K562 (cell line): ENCODE measurements at regions not wholly inside any gene's neighbourhood (a gene's known extent, or its start where the extent isn't known, plus 50 kb on each side); places are given as distances from the start of the nearest gene placed in this dataset.
A peak's percentile ranks its signal among the peaks of the same experiment; 100 is the strongest.

Experiments
- BCOR ChIP-seq: fragments of 450-650 bp; IDR thresholded peaks from 2 replicates; pipeline ENCODE4 v1.6.1; 2016
- BRD4 ChIP-seq: fragments of 200-600 bp; sonication (generic); IDR thresholded peaks from 2 replicates; pipeline ENCODE4 v1.6.1; 2017; ENCODE audit warnings: inconsistent platforms
- CXXC5 ChIP-seq: fragments of 250-450 bp; sonication (Bioruptor Pico); IDR thresholded peaks from 2 replicates; pipeline ENCODE4 v1.8.0; 2022; ENCODE audit warnings: inconsistent platforms, mild to moderate bottlenecking, moderate library complexity
- ERF ChIP-seq: fragments of 450-650 bp; formaldehyde crosslinking; IDR thresholded peaks from 2 replicates; pipeline ENCODE4 v1.4.0; 2020; ENCODE audit warnings: mild to moderate bottlenecking, mixed read lengths
- FOXA1 ChIP-seq: fragments of 450-650 bp; IDR thresholded peaks from 2 replicates; pipeline ENCODE4 v1.6.1; 2016; ENCODE audit warnings: mild to moderate bottlenecking, borderline replicate concordance
- GABPA ChIP-seq: fragments of 200-800 bp; sonication (Bioruptor generic); conservative IDR thresholded peaks from 2 replicates; pipeline ENCODE4 v1.6.1; 2016; ENCODE audit warnings: low read depth, missing genetic modification characterization, missing compliant biosample characterization
- JUNB ChIP-seq: fragments of 450-650 bp; formaldehyde crosslinking; conservative IDR thresholded peaks from 2 replicates; pipeline ENCODE4 v1.4.0; 2020; ENCODE audit warnings: mild to moderate bottlenecking
- KDM1A ChIP-seq, 2 experiments: fragments of 450-650 bp; IDR thresholded peaks; 2 replicates each; pipeline ENCODE4 v1.6.1; 2016; ENCODE audit warnings: mild to moderate bottlenecking in 2 of 2
- MTA3 ChIP-seq: fragments of 450-650 bp; formaldehyde crosslinking; IDR thresholded peaks from 2 replicates; pipeline ENCODE4 v1.6.1; 2017; ENCODE audit warnings: mild to moderate bottlenecking, borderline replicate concordance
- MYBL2 ChIP-seq, 2 experiments: fragments of 450-650 bp in 1 of 2; sonication (generic) in 1 of 2; formaldehyde crosslinking in 1 of 2; IDR thresholded peaks; 2 replicates each; pipeline versions ENCODE4 v1.6.1 to v1.8.1; 2017 to 2022; ENCODE audit warnings: borderline replicate concordance in 1 of 2, inconsistent platforms in 1 of 2, low read depth in 1 of 2, mild to moderate bottlenecking in 1 of 2, missing genetic modification reagents in 1 of 2, moderate library complexity in 1 of 2
- NCOA2 ChIP-seq, 2 experiments: fragments of 450-650 bp; IDR thresholded peaks; 2 replicates each; pipeline ENCODE4 v1.6.1; 2018; ENCODE audit warnings: mild to moderate bottlenecking in 2 of 2, moderate library complexity in 1 of 2; ENCODE audit not compliant: partially characterized antibody in 2 of 2
- NCOA4 ChIP-seq: fragments of 450-650 bp; IDR thresholded peaks from 2 replicates; pipeline ENCODE4 v1.6.1; 2018; ENCODE audit warnings: mild to moderate bottlenecking; ENCODE audit not compliant: partially characterized antibody
- RBM25 ChIP-seq: fragments of 200-400 bp; formaldehyde crosslinking; IDR thresholded peaks from 2 replicates; pipeline ENCODE4 v1.6.1; 2018; ENCODE audit warnings: low read length, low read depth, moderate library complexity; ENCODE audit not compliant: severe bottlenecking
- RBM34 ChIP-seq: fragments of 200-400 bp; formaldehyde crosslinking; IDR thresholded peaks from 2 replicates; pipeline ENCODE4 v1.6.1; 2018; ENCODE audit warnings: low read length, borderline replicate concordance; ENCODE audit not compliant: insufficient read depth
- SAFB ChIP-seq: fragments of 200-400 bp; formaldehyde crosslinking; IDR thresholded peaks from 2 replicates; pipeline ENCODE4 v1.6.1; 2017; ENCODE audit warnings: low read depth, low read length, borderline replicate concordance
- SOX6 ChIP-seq: fragments of 450-650 bp; IDR thresholded peaks from 2 replicates; pipeline ENCODE4 v1.6.1; 2014; ENCODE audit warnings: mild to moderate bottlenecking
- STAG1 ChIP-seq: sonication (generic); formaldehyde crosslinking; IDR thresholded peaks from 2 replicates; pipeline ENCODE4 v1.5.0; 2020; ENCODE audit warnings: missing genetic modification reagents, borderline replicate concordance
- XRCC4 ChIP-seq: IDR thresholded peaks from one replicate; pipeline ENCODE4 v1.6.1; 2011; ENCODE audit not compliant: insufficient read depth, insufficient read length; ENCODE audit errors: extremely low read depth
- ZNF12 ChIP-seq: sonication (generic); formaldehyde crosslinking; IDR thresholded peaks from 2 replicates; pipeline ENCODE4 v1.4.0; 2020; ENCODE audit warnings: mild to moderate bottlenecking, missing genetic modification reagents
- ZNF584 ChIP-seq: fragments of 200-800 bp; sonication (Bioruptor generic); IDR thresholded peaks from 2 replicates; pipeline ENCODE4 v1.6.1; 2016; ENCODE audit warnings: low read depth, mild to moderate bottlenecking, missing genetic modification characterization, missing compliant biosample characterization
- TF ChIP-seq, protein P1 (sequence below): sonication (generic); formaldehyde crosslinking; IDR thresholded peaks from 2 replicates; pipeline ENCODE4 v1.8.0; 2022; ENCODE audit warnings: mild to moderate bottlenecking, missing genetic modification reagents, borderline replicate concordance

DNA sequence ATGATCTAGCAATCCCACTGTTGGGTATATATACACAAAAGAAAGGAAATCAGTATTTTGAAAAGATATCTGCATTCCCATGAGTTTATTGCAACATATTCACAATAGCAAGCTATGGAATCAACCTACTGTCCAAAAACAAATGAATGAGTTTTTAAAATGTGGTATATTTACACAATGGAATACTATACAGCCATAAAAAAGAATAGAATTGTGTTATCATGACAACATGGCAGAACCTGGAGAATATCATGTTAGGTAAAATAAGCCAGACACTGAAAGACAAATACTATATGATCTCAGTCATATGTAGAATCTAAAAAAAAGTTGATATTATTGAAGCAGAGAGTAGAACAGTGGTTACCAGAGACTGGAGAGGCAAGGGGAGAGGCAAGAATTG, 732.6 kb downstream of the MCTP2 start (continued):
- TF ChIP-seq ERF (CRISPR knock-in tag) (no peak), JUNB (no peak), XRCC4 (no peak), STAG1 (CRISPR knock-in tag) (no peak), ZNF12 (no peak), GABPA (tag) (no peak), BCOR (0 out of 2 replicates have a peak, but pooled peaks have one; percentile 32), RBM25 (peak; percentile 56), SOX6 (no peak), NCOA2 (IDR thresholded peaks at IDR 0.05; ENCODE audit: partially characterized antibody in 2 of 2) (no peak), RBM34 (no peak), KDM1A (IDR thresholded peaks at IDR 0.05) (0 out of 4 replicates have a peak, but pooled peaks of 1 of the 2 experiments have one; percentile 27), FOXA1 (no peak), BRD4 (no peak), MTA3 (no peak), CXXC5 (CRISPR knock-in tag) (no peak), NCOA4 (no peak), MYBL2 (IDR thresholded peaks at IDR 0.05; ENCODE audit: low read depth) (no peak), MYBL2 (CRISPR knock-in tag; IDR thresholded peaks at IDR 0.05; ENCODE audit: borderline replicate concordance) (no peak), SAFB (no peak), ZNF584 (CRISPR knock-in tag) (no peak)
- TF ChIP-seq, protein P1, sequence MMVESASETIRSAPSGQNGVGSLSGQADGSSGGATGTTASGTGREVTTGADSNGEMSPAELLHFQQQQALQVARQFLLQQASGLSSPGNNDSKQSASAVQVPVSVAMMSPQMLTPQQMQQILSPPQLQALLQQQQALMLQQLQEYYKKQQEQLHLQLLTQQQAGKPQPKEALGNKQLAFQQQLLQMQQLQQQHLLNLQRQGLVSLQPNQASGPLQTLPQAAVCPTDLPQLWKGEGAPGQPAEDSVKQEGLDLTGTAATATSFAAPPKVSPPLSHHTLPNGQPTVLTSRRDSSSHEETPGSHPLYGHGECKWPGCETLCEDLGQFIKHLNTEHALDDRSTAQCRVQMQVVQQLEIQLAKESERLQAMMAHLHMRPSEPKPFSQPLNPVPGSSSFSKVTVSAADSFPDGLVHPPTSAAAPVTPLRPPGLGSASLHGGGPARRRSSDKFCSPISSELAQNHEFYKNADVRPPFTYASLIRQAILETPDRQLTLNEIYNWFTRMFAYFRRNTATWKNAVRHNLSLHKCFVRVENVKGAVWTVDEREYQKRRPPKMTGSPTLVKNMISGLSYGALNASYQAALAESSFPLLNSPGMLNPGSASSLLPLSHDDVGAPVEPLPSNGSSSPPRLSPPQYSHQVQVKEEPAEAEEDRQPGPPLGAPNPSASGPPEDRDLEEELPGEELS (CRISPR knock-in tag) = no peak
- TF ChIP-seq, all 486 proteins: peak for 4
